Right lobe of liver (tissue), 6 donors: ENCODE measurements at regions not wholly inside any gene's neighbourhood (a gene's known extent, or its start where the extent isn't known, plus 50 kb on each side); places are given as distances from the start of the nearest gene placed in this dataset.

ENCODE experiments used
- ATAC-seq, 4 donors: fragments of 200-7000 bp; cut with Tn5 transposase; one replicate each; pipeline ENCODE4 v1.9.1; 2020; ENCODE audit warnings: mild to moderate bottlenecking in 4 of 4, moderate library complexity in 4 of 4
- DNase-seq, 3 donors: peaks; one replicate each; pipeline ENCODE4 v3.0.0-alpha.2; 2020
- H3K27ac ChIP-seq, 3 donors: fragments of 200-600 bp; one replicate each; pipeline ENCODE4 v1.8.0; 2022
- H3K27me3 ChIP-seq, 2 donors: fragments of 200-600 bp; one replicate each; pipeline ENCODE4 v1.8.0; 2022
- H3K36me3 ChIP-seq, 4 donors: fragments of 200-600 bp; sonication (generic) in 1 of 4; one replicate each; pipeline versions ENCODE4 v1.5.1 to v1.8.0; 2017 to 2022; ENCODE audit warnings: control low read depth in 1 of 4
- H3K4me1 ChIP-seq, 4 donors: fragments of 200-600 bp; sonication (generic) in 1 of 4; one replicate each; pipeline versions ENCODE4 v1.5.1 to v1.8.0; 2017 to 2022; ENCODE audit warnings: control low read depth in 1 of 4
- H3K4me3 ChIP-seq, 3 donors: fragments of 200-600 bp; one replicate each; pipeline ENCODE4 v1.8.0; 2022
- H3K9me3 ChIP-seq, 4 donors: fragments of 200-600 bp; sonication (generic) in 1 of 4; one replicate each; pipeline versions ENCODE4 v1.5.1 to v1.8.0; 2017 to 2022; ENCODE audit warnings: control low read depth in 1 of 4
- POLR2A ChIP-seq: fragments of 450-650 bp; IDR thresholded peaks from one replicate; pipeline ENCODE4 v1.6.1; 2017; ENCODE audit warnings: antibody characterized with exemption, mild to moderate bottlenecking
- WGBS: methylation state at CpG from one replicate; pipeline ENCODE4 v1.1.6; 2018; ENCODE audit warnings: low coverage, low lambda C conversion rate; ENCODE audit not compliant: insufficient coverage; ENCODE audit errors: missing lambda C conversion rate; 5-methylcytosine and 5-hydroxymethylcytosine counted together
- intact Hi-C, 2 donors: fragments of 100-400 bp; cut with DNase I; formaldehyde crosslinking; loops; one replicate each; pipeline versions ENCODE4 v1.11.2 to v1.14.1; 2022
- TF ChIP-seq, protein P1 (sequence below), 4 donors: fragments of 200-600 bp in 3 of 4; fragments of 450-650 bp in 1 of 4; IDR thresholded peaks; one replicate each; pipeline versions ENCODE4 v1.5.1 to v1.8.0; 2016 to 2022; ENCODE audit warnings: antibody characterized with exemption in 4 of 4, mild to moderate bottlenecking in 2 of 4
- donor health status: DM: no; HTN: yes; CAD: no.
- donor health status: DM: no; HTN: no; CAD: no.
- donor health status: DM: no; HTN: no; CAD: no.
- donor health status: DM: no; HTN: yes; CAD: no.
- donor health status: DM: no; HTN: yes; CAD: no.

DNA sequence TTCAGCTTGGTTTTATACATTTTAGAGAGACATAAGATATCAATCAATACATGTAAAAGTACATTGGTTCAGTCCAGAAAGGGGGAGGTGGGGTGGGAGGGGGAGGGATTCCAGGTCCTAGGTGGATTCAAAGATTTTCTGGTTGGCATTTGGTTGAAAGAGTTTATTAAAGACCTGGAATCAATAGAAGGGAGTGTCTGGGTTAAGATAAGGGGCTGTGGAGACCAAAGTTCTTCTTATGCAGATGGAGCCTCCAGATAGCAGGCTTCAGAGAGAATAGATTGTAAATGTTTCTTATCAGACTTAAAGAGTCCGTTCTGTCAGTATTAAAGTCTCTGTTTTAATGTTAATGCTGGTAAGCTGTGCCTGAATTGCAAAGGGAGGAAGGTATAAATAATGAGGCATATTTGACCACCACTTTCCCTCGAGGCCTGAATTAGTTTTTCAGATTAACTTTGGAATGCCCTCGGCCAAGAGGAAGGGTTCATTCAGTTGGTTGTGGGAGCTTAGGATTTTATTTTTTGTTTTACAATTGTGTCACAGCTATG is 169.9 kb downstream of the AASDH start:
- Histone ChIP-seq H3K4me3 (no peak overlapping the region), H3K27me3 (no peaks in the 10 kb centered on the region), H3K9me3 (no peaks in the 10 kb centered on the region), H3K4me1 (peaks cover 0 to 5% (median 0%) of the 10 kb centered on the region in 4 donors), H3K36me3 (no peaks in the 10 kb centered on the region), H3K27ac (no peak overlapping the region)
- DNase-seq (no peak), ATAC-seq (no peak)
- intact Hi-C loops = no loop called here
- 54% methylated on average over 3 of the region's 3 CpGs for WGBS
- TF ChIP-seq POLR2A = no peak
- TF ChIP-seq, protein P1, sequence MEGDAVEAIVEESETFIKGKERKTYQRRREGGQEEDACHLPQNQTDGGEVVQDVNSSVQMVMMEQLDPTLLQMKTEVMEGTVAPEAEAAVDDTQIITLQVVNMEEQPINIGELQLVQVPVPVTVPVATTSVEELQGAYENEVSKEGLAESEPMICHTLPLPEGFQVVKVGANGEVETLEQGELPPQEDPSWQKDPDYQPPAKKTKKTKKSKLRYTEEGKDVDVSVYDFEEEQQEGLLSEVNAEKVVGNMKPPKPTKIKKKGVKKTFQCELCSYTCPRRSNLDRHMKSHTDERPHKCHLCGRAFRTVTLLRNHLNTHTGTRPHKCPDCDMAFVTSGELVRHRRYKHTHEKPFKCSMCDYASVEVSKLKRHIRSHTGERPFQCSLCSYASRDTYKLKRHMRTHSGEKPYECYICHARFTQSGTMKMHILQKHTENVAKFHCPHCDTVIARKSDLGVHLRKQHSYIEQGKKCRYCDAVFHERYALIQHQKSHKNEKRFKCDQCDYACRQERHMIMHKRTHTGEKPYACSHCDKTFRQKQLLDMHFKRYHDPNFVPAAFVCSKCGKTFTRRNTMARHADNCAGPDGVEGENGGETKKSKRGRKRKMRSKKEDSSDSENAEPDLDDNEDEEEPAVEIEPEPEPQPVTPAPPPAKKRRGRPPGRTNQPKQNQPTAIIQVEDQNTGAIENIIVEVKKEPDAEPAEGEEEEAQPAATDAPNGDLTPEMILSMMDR (IDR thresholded peaks at IDR 0.05) = no peak

DNA sequence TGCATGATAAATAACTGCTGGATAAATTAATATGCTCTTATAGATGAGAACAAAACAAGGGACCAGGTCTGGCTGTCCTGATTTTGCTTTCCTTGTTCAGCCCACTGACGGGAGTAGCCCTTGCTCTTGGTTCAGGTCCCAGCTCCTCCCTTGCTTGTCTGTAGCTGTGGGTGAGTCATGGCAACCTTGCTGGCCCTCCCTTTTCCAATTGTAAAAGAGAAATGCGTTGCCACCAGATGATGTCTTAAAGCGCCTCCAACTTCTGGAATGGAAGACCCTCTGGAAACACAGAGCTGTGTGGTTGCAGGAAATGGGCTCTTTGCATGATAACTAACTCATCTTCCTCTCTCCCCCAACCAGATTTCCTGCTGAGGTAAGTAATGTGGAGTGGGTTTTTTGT is 171.4 kb downstream of the AASDH start:
- peaks cover 0 to 5% (median 0%) of the 10 kb centered on the region in 4 donors for H3K4me1 ChIP-seq
- H3K4me3 ChIP-seq = no peak overlapping the region
- ATAC-seq (peak in 1 of 4 donors; percentile 72), DNase-seq (peak in 1 of 3 donors; percentile 29)
- intact Hi-C loops = no loop called here
- WGBS = 58% methylated on average over 2 of the region's 3 CpGs
- no peaks in the 10 kb centered on the region for H3K9me3 ChIP-seq
- H3K27ac ChIP-seq = no peak overlapping the region
- TF ChIP-seq POLR2A = no peak
- TF ChIP-seq, protein P1 (IDR thresholded peaks at IDR 0.05) = no peak
- H3K36me3 ChIP-seq = no peaks in the 10 kb centered on the region
- no peaks in the 10 kb centered on the region for H3K27me3 ChIP-seq

DNA sequence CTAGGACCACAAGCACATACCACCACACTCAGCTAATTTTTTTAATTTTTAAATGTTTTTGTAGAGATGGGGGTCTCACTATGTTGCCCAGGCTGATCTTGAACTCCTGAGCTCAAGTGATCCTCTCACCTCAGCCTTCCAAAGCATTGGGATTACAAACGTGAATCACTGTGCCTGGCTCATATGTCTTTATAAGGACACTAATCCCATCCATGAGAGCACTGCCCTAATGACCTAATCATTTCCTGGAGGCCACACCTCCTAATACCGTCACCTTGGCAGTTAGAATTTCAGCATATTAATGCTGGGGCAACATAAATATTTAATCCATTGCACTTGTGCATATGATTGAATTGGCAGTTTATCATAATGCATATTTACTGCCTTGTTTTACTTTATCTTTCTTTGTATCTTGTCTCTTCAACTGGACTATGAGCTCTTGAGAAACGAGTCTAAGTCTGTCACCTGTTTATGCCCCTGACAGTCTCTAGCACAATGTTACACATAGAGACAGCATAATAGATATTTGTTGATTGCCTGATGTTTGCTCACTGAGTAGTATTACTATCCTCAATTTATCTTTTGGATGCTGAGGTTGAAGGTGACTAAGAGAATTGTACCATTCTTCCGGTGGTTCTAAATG is 172.0 kb downstream of the AASDH start:
- DNase-seq (no peak), ATAC-seq (peak in 3 of 4 donors; percentile 32 to 73 (median 51))
- intact Hi-C loops = no loop called here
- Histone ChIP-seq H3K4me1 (peaks cover 0 to 5% (median 0%) of the 10 kb centered on the region in 4 donors), H3K27me3 (no peaks in the 10 kb centered on the region), H3K4me3 (no peak overlapping the region), H3K9me3 (no peaks in the 10 kb centered on the region), H3K36me3 (no peaks in the 10 kb centered on the region), H3K27ac (no peak overlapping the region)
- TF ChIP-seq, protein P1 (IDR thresholded peaks at IDR 0.05) = no peak
- TF ChIP-seq POLR2A = no peak
- 24% methylated on average over 4 of the region's 4 CpGs for WGBS

DNA sequence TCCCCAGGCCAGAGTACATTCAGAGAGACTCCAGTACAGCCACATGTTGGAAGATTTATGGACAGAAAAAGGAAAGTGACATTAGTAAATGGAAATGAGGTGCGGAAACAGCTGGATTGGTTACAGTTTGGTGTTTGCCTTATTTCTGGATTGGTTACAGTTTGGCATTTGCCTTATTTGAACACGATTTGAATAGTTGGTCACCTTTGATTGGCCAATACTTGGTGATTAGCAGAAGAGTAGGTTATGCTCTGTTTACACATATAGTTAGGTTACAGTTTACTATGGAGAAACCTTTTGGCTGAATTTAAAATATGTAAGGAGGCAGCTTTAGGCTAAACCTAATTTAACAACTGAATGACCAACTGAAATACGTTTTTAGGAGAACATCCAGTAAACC is 173.7 kb downstream of the AASDH start:
- Histone ChIP-seq H3K9me3 (no peaks in the 10 kb centered on the region), H3K4me3 (no peak overlapping the region), H3K27me3 (no peaks in the 10 kb centered on the region), H3K36me3 (no peaks in the 10 kb centered on the region), H3K4me1 (peaks cover 0 to 5% (median 0%) of the 10 kb centered on the region in 4 donors), H3K27ac (peak overlapping the region in 2 of 3 donors; percentile 50)
- ATAC-seq = peak; percentile 49 to 73 (median 67)
- no peak for TF ChIP-seq POLR2A
- TF ChIP-seq, protein P1 (IDR thresholded peaks at IDR 0.05) = no peak
- no peak for DNase-seq
- intact Hi-C loops = no loop called here
- 34% methylated on average over 3 of the region's 3 CpGs for WGBS
